SHP77 treated with DMSO at 0.1 percent for 48 hours (cell line): ENCODE measurements at regions not wholly inside any gene's neighbourhood (a gene's known extent, or its start where the extent isn't known, plus 50 kb on each side); places are given as distances from the start of the nearest gene placed in this dataset.

Source experiments
- DNase-seq: peaks from one replicate; lab custom pipeline; 2025; lab: John Stamatoyannopoulos, UW

DNA sequence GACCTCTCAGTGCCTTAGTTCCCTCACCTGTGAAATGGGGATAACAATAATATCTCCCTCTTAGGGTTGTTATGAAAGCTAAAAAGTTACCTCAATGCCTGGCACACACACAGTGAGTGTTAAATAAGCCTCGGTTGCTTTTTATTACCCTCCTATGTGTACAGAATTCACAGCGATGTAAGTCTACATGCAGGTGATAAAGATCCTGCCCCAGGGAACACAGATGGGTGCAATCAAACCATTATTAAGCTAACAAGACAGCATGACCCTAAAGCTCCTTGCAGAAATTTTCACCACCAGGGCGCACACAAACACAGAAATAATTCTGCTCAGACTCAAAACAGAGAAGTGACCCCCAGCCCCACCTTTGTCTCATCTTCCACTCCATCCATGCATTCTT lies 261.9 kb downstream of the SNX10 start:
- no peak for DNase-seq

DNA sequence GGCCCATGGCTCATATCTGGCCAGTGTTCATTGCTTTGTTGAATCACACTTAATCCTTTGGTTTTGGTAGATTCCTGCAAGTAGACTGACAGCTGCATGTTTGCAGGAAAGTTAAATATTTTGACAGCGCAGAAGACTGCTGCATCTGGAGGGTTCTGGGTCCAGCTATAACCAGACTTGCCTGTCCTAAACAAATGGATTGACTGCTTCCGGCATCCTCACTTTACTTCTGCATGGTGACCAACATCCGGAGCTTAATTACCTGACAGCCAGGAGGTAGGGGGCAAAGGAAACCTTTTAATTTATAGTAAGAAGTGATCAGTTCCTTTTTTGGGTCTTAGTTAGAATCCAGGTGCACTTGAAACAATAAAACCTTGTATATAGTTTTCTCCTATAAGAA lies 263.3 kb downstream of the SNX10 start:
- no peak for DNase-seq

- DNase-seq: peak; percentile 58
Measured at GRCh38 chr7:26556061-26556881, 264.6 kb downstream of the SNX10 start.

DNA sequence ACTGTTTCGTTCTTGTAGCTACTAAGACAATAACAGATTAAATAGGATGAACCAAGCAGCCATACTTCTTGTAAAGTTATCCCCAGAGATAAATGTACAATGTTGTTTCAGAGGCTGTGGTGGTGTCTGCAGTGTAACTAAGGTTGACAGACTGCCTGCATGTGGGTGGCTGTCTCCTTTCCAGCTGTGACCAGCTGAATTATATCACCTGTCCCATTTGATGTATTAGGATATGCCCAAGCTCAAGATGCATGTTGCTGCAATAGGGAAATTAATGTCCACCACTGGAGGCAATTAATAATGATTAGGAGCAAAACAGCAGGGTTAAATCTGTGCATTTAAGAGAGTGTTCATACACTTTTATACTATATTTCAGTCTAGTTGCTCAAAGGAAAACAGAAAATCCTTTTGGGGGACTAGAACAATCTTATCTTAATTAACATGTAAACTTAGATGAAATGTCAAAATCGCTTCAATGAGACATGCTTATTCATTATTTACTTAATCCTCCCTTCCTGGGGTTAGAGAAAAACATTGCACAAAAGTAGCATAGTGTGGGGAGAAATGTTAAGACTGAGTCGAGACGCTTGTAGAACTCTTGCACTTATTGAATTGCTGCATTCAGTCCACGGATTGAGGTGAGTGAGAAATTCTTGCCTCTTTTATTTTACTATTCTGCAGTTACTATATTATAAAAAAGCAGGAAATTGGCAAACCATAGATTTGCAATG lies 269.0 kb downstream of the SNX10 start:
- no peak for DNase-seq

GRCh38 chr7:26562841-26563240 lies 271.2 kb downstream of the SNX10 start:
- DNase-seq: no peak

GRCh38 chr7:26563406-26563805 lies 271.7 kb downstream of the SNX10 start:
- DNase-seq: no peak

GRCh38 chr7:26567266-26567665 lies 275.6 kb downstream of the SNX10 start:
- DNase-seq: no peak

GRCh38 chr7:26574476-26574875 lies 282.8 kb downstream of the SNX10 start:
- DNase-seq: no peak

DNA sequence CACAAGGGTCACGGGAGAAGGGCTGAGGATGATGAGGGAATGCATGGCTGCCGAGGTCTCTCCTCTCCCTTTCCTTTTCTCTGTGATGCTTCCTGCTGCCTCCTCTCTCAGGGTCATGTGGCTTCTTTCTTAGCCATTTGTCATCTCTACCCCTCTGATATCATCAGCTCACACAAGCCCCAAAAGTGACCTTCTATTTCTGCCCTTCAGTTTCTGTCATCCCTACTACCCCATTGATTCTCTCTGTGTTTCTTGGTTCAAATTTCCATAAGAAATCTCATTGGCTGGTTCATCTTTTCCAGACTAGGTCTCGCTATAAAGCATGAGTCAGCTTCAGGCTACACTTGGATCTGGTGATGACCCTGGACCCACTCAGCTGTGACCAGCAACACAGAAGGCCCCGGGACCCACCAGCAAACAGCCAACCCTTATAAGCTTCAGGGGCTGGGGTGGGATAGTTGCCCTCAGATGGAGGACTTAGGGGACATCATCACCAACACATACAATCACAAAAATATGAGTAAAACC lies 284.3 kb downstream of the SKAP2 start:
- no peak for DNase-seq

GRCh38 chr7:26580711-26581110 lies 283.7 kb downstream of the SKAP2 start:
- no peak for DNase-seq

DNA sequence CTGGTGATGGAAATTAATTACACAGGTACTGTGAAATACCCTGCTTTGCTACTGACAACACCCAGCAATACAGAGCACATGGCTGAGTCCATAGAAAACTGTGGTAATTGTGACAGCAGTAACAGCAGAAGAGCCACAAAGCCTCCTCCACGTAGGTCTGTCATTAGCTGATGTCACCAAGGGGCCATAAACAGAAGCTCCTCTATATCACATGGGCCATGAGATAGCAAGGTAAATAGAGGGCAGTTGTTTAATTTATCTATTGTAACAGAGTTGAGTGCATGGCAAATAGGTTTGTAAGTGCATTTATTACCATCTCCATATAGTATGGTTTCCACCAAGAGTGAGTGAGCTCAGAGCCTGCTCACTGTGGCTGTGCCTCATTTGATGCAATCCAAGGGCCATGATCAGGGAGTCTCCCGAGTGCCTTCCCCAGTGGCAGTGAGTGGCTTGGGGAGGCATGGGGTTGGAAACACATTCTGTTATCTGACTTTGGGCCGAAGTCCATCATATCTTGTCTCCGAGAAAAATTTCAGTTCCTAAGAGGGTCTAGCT lies 281.2 kb downstream of the SKAP2 start:
- peak; percentile 98 for DNase-seq

GRCh38 chr7:26584326-26584725 lies 280.1 kb downstream of the SKAP2 start:
- no peak for DNase-seq

- DNase-seq: no peak
Measured at GRCh38 chr7:26584987-26585665, 279.3 kb downstream of the SKAP2 start.

GRCh38 chr7:26587536-26587935 lies 276.9 kb downstream of the SKAP2 start:
- no peak for DNase-seq

DNA sequence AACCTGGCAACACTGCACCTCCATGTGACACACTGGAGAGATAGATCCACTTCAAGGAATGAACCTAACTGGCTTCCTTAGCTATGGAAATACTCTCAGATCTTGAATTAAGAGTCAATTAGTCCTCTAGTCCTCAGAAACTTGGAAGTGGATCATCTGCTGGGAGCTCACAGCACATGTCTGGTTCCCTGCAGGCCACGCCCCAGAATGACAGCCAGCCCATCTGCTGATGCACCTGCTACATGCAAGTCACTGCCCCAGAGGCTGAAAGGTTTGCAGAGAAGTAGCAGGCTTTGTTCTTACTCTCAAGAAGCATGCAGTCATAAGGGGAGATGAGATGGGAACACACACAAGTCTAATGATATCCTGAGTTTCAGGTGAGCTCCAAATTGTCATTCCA lies 275.9 kb downstream of the SKAP2 start:
- DNase-seq: peak; percentile 33

GRCh38 chr7:26590709-26591108 lies 273.7 kb downstream of the SKAP2 start:
- DNase-seq: no peak

- no peak for DNase-seq
Measured at GRCh38 chr7:26592011-26592410, 272.4 kb downstream of the SKAP2 start.

GRCh38 chr7:26593393-26593792 lies 271.0 kb downstream of the SKAP2 start:
- no peak for DNase-seq

DNA sequence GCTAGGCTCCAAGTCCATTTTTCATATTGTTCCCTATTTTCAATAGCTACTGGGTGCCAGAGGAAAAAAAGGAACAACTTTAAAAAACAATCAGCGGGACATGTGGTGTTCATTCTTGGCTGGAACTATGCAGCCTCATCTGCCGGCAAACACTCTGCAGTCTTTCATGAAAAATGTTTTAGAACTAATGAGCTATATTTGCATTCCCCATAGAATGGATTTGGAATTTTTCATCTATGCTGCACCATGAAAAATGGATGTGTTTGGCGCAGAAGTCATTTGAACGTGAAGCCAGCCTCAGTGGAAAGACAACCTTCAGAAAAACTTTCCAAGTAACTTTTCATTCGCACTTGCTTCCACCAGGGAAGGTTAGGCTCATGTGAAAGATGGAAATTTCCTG lies 270.5 kb downstream of the SKAP2 start:
- no peak for DNase-seq

GRCh38 chr7:26594553-26594952 lies 269.8 kb downstream of the SKAP2 start:
- DNase-seq: no peak

DNA sequence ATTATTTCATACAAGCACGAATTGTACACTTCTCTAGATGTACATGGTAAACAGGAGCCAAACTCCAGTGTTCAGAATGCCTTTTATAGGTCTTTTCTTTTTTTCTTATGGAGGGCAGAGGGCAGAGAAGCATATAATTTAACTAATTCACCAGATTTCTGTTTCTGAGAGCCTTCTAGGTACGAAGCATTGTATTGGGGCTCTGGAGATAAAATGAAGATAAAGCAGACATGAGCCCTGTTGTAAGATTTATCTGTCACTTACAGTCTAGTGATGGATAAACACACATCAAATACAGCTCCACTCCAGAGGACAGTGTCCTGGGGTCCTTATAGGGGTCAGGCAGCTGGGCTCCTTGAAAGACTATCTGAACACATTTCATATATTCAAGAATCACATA lies 265.5 kb downstream of the SKAP2 start:
- DNase-seq: no peak

DNA sequence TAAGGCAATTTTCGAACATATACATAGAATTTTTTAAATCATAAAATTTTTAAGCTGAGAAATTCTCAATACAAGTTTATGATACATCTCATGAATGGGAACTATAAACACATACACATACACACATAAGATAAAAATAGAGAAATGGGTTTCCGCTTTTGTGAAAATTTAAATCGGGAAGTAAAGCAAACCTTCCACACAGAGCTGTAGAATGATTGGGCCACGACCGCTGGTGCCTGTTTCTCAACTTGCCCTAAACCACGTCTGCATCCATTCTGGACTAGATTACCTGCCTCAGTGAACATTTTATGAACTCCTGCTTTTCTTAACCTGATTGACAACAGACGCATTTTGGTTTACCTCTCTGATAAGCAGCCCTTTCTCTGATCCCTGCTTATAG lies 264.4 kb downstream of the SKAP2 start:
- DNase-seq: no peak
